NAMALWA (cell line): ENCODE measurements at regions not wholly inside any gene's neighbourhood (a gene's known extent, or its start where the extent isn't known, plus 50 kb on each side); places are given as distances from the start of the nearest gene placed in this dataset.

Source experiments
- DNase-seq: peaks from one replicate; pipeline ENCODE4 v3.0.0-alpha.2; 2015; ENCODE audit warnings: low spot score

- no peak for DNase-seq
These were observed 59.9 kb upstream of the BCHE start for GRCh38 chr3:165897137-165897536.

- peak; percentile 65 for DNase-seq
These were observed 58.7 kb upstream of the BCHE start for GRCh38 chr3:165895919-165896318.

GRCh38 chr3:165892565-165892964, 55.3 kb upstream of the BCHE start:
- DNase-seq, result no peak
